Upper lobe of left lung (tissue), 6 donors: ENCODE measurements at regions not wholly inside any gene's neighbourhood (a gene's known extent, or its start where the extent isn't known, plus 50 kb on each side); places are given as distances from the start of the nearest gene placed in this dataset.

Source experiments
- ATAC-seq, 2 donors: fragments of 200-7000 bp; cut with Tn5 transposase; one replicate each; pipeline ENCODE4 v1.9.1; 2022; ENCODE audit warnings: mild to moderate bottlenecking in 2 of 2, moderate library complexity in 2 of 2; ENCODE audit not compliant: low FRiP score in 2 of 2
- DNase-seq, 2 donors: peaks; one replicate each; pipeline ENCODE4 v3.0.0-alpha.2; 2019 to 2020
- H3K27ac ChIP-seq, 4 donors: fragments of 200-600 bp; sonication (generic); one replicate each; pipeline ENCODE4 v1.5.1; 2016 to 2019
- H3K27me3 ChIP-seq, 4 donors: fragments of 200-600 bp; sonication (generic); one replicate each; pipeline ENCODE4 v1.5.1; 2017 to 2019
- H3K36me3 ChIP-seq, 4 donors: fragments of 200-600 bp; sonication (generic); one replicate each; pipeline ENCODE4 v1.5.1; 2016 to 2019
- H3K4me1 ChIP-seq, 4 donors: fragments of 200-600 bp; sonication (generic); one replicate each; pipeline ENCODE4 v1.5.1; 2018 to 2019
- H3K4me3 ChIP-seq, 4 donors: fragments of 200-600 bp; sonication (generic); one replicate each; pipeline ENCODE4 v1.5.1; 2017 to 2019; ENCODE audit warnings: mild to moderate bottlenecking in 2 of 4, moderate library complexity in 1 of 4
- H3K9me3 ChIP-seq, 4 donors: fragments of 200-600 bp; sonication (generic); one replicate each; pipeline ENCODE4 v1.5.1; 2018 to 2019
- CTCF ChIP-seq, 6 experiments: fragments of 450-650 bp in 4 of 6; fragments of 200-600 bp in 2 of 6; sonication (generic) in 2 of 6; IDR thresholded peaks; one replicate each; pipeline ENCODE4 v1.5.1; 2016 to 2019; ENCODE audit warnings: antibody characterized with exemption in 6 of 6
- EP300 ChIP-seq, 4 donors: sonication (generic); formaldehyde crosslinking; IDR thresholded peaks; one replicate each; pipeline ENCODE4 v1.5.1; 2017; ENCODE audit warnings: antibody characterized with exemption in 4 of 4, control low read depth in 2 of 4
- POLR2A ChIP-seq, 4 donors: fragments of 450-650 bp; IDR thresholded peaks; one replicate each; pipeline ENCODE4 v1.5.1; 2016 to 2017; ENCODE audit warnings: antibody characterized with exemption in 4 of 4, mild to moderate bottlenecking in 2 of 4
- POLR2AphosphoS5 ChIP-seq, 2 donors: sonication (generic); formaldehyde crosslinking; IDR thresholded peaks; one replicate each; pipeline ENCODE4 v1.5.1; 2017; ENCODE audit warnings: antibody characterized with exemption in 2 of 2
- WGBS, 2 donors: methylation state at CpG; one replicate each; pipeline ENCODE4 v1.1.5; 2017 to 2018; 5-methylcytosine and 5-hydroxymethylcytosine counted together
- donor health status: DM: no; HTN: no; CAD: no; lungs with moderate emphysema.
- donor health status: DM: no; HTN: yes; CAD: no; lungs with severe emphysema.

- 39% methylated on average over 3 of the region's 3 CpGs for WGBS, 2 donors
- DNase-seq (peak in 1 of 2 donors; percentile 26), ATAC-seq (no peak)
- no peaks in the 10 kb centered on the region for H3K9me3 ChIP-seq
- no peak overlapping the region for H3K4me3 ChIP-seq
- no peaks in the 10 kb centered on the region for H3K36me3 ChIP-seq
- H3K27ac ChIP-seq: peak overlapping the region in 1 of 4 donors; percentile 2
- H3K27me3 ChIP-seq: no peaks in the 10 kb centered on the region
- TF ChIP-seq POLR2AphosphoS5 (IDR thresholded peaks at IDR 0.05): no peak
- peak in 1 of 4 donors; percentile 22 for TF ChIP-seq EP300 (IDR thresholded peaks at IDR 0.05)
- H3K4me1 ChIP-seq: peaks cover 11 to 19% (median 14%) of the 10 kb centered on the region in 4 donors
Observed at GRCh38 chr3:188036375-188037194, 117.4 kb upstream of the LPP start.

GRCh38 chr3:188037195-188037718 lies 116.7 kb upstream of the LPP start:
- Histone ChIP-seq H3K27ac (no peak overlapping the region), H3K36me3 (no peaks in the 10 kb centered on the region), H3K4me1 (peaks cover 11 to 19% (median 14%) of the 10 kb centered on the region in 4 donors), H3K4me3 (no peak overlapping the region), H3K27me3 (no peaks in the 10 kb centered on the region), H3K9me3 (no peaks in the 10 kb centered on the region)
- ATAC-seq: peak in 1 of 2 donors; percentile 42
- no peak for TF ChIP-seq POLR2A (IDR thresholded peaks at IDR 0.05)
- TF ChIP-seq CTCF (IDR thresholded peaks at IDR 0.05): peak in 5 of 6 experiments; percentile 33 to 48 (median 36)
- DNase-seq: peak in 1 of 2 donors; percentile 37
- 48 to 52% methylated on average over 5 of the region's 5 CpGs for WGBS, 2 donors

GRCh38 chr3:188037965-188038581 lies 115.9 kb upstream of the LPP start:
- no peak for DNase-seq
- H3K27ac ChIP-seq: no peak overlapping the region
- no peaks in the 10 kb centered on the region for H3K36me3 ChIP-seq
- H3K27me3 ChIP-seq: no peaks in the 10 kb centered on the region
- H3K9me3 ChIP-seq: no peaks in the 10 kb centered on the region
- WGBS, 2 donors: 78 to 90% methylated on average over 5 to 6 of the region's 6 CpGs
- TF ChIP-seq CTCF (IDR thresholded peaks at IDR 0.05): no peak
- no peak for TF ChIP-seq EP300 (IDR thresholded peaks at IDR 0.05)
- TF ChIP-seq POLR2A (IDR thresholded peaks at IDR 0.05): no peak
- no peak for TF ChIP-seq POLR2AphosphoS5 (IDR thresholded peaks at IDR 0.05)
- ATAC-seq: no peak
- H3K4me3 ChIP-seq: no peak overlapping the region
- H3K4me1 ChIP-seq: peaks cover 11 to 19% (median 14%) of the 10 kb centered on the region in 4 donors

- H3K36me3 ChIP-seq: no peaks in the 10 kb centered on the region
- TF ChIP-seq POLR2A (IDR thresholded peaks at IDR 0.05): no peak
- no peak overlapping the region for H3K27ac ChIP-seq
- ATAC-seq: no peak
- no peak for DNase-seq
- no peaks in the 10 kb centered on the region for H3K27me3 ChIP-seq
- H3K4me1 ChIP-seq: peaks cover 11 to 13% (median 12%) of the 10 kb centered on the region in 4 donors
- 70 to 75% methylated on average over 1 of the region's 1 CpG for WGBS, 2 donors
- no peak overlapping the region for H3K4me3 ChIP-seq
- no peaks in the 10 kb centered on the region for H3K9me3 ChIP-seq
Observed at GRCh38 chr3:188041193-188041592, 112.8 kb upstream of the LPP start.

- no peak overlapping the region for H3K27ac ChIP-seq
- DNase-seq: no peak
Observed at GRCh38 chr3:188041895-188042294, 112.1 kb upstream of the LPP start.

More at GRCh38 chr3:188041895-188042294, 112.1 kb upstream of the LPP start:
- no peak overlapping the region for H3K4me3 ChIP-seq
- no peak for ATAC-seq
- TF ChIP-seq POLR2A (IDR thresholded peaks at IDR 0.05) (no peak), CTCF (IDR thresholded peaks at IDR 0.05) (no peak), POLR2AphosphoS5 (IDR thresholded peaks at IDR 0.05) (no peak), EP300 (IDR thresholded peaks at IDR 0.05) (no peak)
- no peaks in the 10 kb centered on the region for H3K27me3 ChIP-seq
- H3K36me3 ChIP-seq: no peaks in the 10 kb centered on the region
- WGBS, 2 donors: 94 to 100% methylated on average over 2 to 5 of the region's 5 CpGs
- peaks cover 4 to 6% (median 6%) of the 10 kb centered on the region in 4 donors for H3K4me1 ChIP-seq
- H3K9me3 ChIP-seq: no peaks in the 10 kb centered on the region
